ENCODE measurements at regions not wholly inside any gene's neighbourhood (a gene's known extent, or its start where the extent isn't known, plus 50 kb on each side); places are given as distances from the start of the nearest gene placed in this dataset.
"Not testable (repeated sequence)": the region's sequence is repeated elsewhere in the genome, so short reads cannot be mapped to it uniquely, and the experiment has no call there.

DNA sequence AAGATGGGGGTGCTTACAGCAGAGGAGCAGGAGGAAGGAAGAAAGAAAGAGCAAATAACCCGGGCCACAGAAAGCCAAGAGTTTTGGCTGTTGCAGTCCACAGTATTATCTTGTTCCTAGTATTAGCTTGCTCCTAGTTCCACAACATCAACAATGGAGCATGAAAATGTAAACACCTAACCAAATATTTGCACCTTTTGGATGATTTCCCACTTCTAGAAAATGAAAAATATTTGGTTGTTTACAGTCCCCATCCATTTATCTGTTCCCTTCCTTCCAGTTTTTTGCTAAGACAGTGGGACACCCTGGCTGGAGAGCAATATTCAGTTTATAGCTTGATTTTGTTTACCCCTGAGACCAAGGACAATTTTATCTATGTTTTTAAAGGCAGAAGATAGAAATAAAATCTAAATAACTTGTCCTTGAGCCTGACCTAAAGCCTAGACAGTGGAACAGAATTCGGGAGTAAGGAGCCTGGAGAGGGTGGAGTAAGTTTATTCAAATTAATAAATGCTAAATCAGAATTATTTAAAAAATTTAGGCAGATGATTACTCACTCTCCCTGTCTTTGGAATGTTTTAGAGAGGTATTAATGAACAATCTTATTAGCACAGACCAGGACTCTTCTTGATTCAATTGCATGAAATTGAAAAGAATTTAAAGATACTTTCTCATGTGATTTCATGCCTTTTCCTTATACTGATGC, 51.6 kb downstream of the RESF1 start:
- DNase-seq = no peak

DNA sequence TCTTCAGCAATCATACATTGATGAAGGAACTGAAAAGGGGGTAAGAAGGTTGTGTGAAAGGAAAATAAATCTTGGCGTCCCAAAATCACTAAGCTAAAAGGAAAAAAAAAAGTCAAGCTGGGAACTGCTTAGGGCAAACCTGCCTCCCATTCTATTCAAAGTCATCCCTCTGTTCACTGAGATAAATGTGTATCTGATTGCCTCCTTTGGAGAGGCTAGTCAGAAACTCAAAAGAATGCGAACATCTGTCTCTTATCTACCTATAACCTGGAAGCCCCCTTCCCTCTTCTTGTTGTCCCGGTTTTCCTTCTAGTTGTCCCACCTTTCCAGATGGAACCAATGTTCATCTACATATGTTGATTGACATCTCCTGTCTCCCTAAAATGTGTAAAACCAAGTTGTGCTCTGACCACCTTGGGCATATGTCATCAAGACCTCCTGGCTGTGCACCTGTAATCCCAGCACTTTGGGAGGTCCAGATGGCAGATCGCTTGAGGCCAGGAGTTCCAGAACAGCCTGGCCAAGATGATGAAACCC, 53.1 kb downstream of the RESF1 start:
- no peak for DNase-seq

DNA sequence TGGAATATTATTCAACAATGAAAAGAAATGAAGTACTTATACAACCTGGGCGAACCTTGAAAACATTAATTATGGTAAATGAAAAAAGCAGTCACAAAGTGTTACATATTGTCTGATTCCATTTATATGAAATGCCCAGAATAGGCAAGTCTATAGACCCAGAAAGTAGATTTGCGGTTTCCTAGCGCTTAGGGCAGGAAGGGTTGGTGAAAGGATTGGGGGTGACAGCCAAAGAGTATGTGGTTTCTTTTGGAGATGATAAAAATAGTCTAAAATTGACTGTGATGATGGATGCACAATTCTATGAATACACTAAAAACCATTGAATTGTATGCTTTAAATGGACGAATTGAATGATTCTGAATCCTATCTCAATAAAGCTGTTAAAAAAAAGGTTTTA, 55.8 kb downstream of the RESF1 start:
- DNase-seq = no peak

DNA sequence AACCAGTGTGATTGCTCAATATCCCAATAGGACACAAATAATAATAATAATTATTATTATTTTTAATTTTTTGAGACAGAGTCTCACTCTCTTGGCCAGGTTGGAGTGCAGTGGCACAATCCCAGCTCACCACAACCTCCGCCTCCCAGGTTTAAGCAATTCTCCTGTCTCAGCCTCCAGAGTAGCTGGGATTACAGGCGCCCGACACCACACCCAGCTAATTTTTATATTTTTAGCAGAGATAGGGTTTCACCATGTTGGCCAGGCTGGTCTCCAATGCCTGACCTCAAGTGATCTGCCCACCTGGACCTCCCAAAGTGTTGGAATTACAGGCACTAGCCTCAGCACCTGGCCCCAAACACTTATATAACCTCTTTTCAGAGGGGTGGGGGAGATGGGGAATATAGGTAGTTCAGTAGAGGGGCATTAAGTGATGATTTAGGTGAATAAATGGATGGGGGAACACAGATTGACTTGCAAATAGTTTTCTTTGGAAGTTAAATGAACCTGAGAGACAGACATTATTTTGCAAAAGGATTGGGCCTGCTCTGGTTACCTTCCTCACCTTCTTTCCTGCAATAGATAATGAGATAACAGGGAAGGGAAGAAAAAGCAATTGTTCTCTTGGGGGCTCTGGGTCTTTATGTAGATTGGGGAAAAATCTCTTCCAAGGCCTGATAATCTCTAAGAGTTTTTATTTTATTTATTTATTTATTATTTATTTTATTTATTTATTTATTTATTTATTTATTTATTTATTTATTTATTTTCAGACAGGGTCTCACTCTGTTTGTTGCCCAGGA, 57.7 kb downstream of the RESF1 start:
- DNase-seq = no peak

DNA sequence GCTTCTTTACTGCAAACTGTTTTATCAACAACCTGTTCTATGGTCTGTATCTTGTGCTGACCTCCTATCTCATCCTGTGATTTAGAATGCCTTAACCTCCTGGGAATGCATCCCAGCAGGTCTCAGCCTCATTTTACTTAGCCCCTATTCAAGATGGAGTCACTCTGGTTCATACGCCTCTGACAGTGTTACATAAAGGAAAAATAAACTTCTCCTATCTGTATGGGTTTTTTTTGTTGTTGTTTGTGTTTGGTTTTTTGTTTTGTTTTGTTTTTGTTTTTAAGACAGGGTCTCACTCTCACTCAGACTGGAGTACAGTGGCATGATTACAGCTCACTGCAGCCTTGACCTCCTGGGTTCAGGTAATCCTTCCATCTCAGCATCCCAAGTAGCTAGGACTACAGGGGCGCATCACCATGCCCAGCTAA, 62.1 kb downstream of the RESF1 start:
- no peak for DNase-seq

DNA sequence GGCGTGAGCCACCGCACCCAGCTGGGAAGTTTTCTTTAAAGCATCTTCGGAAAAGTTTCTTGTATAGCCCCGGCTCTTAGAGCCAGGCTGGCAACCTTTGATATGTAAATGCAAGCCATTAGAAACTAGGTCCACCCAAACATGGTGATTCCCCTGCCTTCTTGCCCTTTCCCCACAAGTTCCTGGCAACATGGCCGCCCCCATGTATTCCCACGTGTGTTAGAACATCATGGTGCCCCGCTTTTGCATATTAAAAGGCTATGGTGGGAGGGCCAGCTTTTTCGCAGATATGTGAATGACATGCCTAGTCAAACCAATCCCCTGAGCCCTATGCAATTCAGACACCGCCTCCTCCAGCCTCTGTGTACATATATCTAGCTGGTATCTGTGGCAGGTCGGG, 63.2 kb downstream of the RESF1 start:
- not testable (repeated sequence) for DNase-seq

DNA sequence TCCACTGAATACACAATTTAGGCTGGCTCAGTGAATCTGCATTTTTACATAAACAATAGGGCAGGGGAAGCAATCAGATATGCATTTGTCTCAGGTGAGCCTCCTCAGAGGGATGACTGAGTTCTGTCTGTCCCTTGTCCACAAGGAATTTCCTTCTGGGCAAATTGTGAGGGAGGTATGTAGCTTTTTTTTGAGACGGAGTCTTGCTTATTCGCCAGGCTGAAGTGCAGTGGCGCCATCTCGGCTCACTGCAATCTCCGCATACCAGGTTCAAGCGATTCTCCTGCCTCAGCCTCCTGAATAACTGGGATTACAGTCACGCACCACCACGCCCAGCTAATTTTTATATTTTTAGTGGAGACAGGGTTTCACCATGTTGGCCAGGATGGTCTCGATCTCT, 64.6 kb downstream of the RESF1 start:
- not testable (repeated sequence) for DNase-seq

DNA sequence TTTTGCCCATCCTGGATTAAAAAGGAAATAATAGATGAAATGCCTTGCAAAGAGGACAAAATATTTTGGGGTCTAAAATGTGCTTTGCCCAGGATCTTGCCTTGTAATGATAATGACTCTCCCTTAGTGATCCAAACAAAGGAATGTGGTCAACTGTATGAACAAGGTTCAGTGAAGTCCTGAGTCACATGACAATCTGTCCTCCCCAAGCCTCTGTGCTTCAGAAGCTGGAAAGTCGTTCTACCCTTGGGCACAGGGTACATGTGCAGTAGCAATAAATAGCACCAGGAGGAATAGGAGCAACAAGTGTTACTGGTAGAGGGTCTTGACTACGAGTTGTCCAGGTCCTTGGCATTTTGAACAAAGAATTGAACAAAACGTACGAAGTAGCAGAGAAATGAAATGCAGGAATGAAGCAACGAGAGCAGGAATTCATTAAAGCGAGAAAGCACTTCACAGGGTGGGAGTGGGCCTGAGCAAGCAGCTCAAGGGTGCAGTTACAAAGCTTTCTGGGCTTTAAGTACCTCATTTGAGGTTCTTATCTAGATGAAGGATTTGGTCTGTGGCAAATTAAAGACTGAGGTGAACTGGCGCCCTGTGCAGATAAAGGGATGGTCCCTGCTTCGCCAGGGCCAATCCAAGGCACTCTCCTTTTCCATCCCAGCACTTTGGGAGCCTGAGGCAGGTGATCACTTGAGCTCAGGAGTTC, 65.8 kb downstream of the RESF1 start:
- DNase-seq = no peak

DNA sequence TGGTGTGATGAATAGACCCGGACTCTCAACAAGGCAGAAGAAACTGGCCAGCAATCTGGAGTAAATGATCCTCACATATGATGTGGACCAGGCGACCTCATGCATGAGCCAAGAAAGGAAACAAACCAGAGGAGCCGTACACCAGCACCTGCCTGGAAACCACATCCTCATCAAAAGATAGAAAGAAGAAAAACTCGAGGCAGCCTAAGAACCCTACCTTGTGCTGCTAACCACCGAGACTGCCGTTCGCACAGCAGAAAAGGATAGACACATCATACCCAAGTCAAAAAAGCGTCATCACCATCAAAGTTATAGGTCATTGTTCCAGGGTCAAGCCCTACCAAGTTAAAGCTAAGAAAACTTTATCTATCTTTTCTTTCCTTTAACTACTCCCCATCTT, 66.7 kb downstream of the RESF1 start:
- DNase-seq = no peak

DNA sequence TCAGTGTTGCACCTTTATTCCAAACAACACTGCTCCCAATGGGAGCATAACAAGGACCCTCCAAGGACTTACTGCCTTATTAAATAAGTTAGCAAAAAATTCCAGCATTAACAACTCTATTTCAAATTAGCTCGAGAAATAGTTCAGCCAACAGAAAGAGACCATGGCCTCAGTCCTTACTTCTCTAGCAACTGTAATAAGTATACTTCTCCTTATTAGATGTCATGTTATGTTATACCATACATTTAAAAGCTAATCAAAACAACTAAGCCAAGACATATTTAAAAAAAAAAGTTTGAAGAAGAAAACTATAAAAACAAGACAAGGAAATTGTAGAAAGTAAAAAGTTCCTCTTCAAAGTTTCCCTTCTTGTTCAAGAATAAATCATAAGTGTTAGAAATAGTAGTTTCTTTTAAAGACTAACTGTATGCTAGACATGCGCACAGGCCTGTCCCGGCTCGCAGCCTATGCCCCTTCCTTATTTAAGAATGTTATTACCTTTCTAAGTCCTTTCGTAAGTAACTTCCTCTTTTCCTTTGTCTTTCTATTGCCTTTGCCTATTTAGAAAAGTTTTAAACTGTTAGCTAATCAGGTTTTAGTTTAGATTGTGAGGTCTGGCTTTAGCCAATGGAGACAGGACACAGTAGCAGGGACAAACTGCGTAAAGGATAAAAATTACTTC, 68.6 kb downstream of the RESF1 start:
- DNase-seq = no peak

DNA sequence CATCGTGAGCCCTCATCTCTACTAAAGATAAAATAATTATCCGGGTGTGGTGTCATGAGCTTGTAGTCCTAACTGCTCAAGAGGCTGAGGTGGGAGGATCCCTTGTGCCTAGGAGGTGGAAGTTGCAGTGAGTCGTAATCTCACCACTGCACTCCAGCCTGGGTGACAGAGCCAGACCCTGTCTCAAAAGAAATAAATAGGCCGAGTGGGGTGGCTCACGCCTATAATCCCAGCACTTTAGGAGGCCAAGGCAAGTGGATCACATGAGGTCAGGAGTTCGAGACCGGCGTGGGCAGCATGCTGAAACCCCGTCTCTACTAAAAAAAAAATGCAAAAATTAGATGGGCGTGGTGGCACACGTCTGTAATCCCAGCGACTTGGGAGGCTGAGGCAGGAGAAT, 70.9 kb downstream of the RESF1 start:
- DNase-seq = no peak

DNA sequence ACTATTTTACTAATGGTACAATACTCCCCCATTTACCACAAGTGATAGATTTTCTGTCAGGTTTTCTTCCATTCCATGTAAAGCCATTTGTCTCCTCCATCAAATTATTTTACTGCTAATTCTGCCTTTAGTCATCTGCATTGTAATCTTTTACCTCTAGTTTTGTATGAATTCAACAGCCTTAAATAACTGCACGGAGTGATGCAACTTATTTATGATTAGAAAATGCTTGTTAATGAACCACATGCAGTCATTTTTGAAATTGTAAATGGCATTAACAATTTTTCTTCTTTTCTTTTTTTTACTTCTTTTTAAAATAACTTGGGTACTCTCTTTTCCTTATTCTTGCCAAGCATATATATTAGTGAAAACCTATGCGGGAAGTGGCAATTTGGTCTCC, 71.5 kb downstream of the RESF1 start:
- no peak for DNase-seq

DNA sequence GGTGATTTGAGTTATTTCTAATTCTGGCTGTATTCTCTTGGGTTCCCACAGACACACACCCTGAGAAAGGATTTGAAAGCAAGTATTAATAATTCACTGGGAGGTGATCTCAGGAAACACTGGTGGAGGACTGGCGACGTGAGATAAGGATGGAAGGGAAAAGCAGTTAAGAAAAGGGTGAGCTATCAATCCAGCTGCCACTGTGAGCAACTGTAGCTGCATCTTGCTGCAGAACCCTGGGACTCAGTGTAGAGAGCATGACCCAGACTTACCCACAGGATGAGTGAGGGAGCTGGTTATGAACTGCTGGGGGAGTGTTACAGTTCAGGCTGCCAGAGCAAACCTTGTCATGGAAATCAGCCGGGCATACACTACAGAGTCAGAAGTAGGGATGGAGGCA, 71.9 kb downstream of the RESF1 start:
- DNase-seq = no peak

DNA sequence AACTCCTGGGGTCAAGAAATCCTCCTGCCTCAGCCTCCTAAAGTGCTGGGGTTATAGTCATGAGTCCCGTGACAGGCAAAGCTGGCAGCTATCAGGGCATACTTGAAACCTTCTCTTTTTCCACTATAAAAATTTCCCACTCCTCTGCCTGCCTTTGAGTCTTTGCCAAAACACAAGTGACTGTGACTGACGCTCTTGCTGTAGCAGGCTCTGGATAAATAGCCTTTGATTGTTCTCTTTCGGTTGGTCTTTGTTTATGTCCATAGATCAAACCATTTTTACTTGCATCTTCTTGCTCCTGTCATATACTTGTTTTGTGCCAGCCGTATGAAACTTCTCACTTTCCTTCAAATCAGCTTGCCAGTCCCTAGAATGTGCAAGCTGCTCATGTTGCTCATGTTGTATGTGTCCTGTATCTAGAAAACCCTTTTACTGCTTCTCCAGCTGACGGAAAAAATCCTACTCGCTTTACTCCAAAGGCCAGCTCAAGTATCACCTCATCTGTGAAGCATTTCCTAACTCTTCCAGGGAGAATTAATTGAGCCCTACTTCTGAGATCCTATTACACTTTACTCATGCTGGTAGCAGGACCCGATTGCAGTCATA, 73.1 kb downstream of the RESF1 start:
- peak; percentile 3 for DNase-seq

DNA sequence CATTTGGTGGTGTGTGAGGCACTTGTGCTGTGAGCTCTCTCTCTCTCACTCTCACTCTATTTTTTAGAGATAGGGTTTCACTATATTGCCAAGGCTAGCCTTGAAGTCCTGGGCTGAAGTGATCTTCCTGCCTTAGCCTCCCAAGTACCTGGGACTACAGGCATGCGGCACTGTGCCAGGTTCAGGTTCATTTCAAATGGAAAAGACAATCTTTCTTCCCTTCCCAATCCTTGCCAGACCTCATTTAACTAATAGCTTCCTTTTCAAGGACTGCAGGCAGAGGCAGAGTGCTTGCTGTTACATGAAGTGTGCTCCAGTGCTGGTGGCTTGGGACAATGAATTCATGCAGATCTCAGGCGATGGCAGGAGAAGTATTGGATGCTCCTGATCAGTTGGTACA, 73.2 kb upstream of the BICD1 start:
- DNase-seq = no peak

DNA sequence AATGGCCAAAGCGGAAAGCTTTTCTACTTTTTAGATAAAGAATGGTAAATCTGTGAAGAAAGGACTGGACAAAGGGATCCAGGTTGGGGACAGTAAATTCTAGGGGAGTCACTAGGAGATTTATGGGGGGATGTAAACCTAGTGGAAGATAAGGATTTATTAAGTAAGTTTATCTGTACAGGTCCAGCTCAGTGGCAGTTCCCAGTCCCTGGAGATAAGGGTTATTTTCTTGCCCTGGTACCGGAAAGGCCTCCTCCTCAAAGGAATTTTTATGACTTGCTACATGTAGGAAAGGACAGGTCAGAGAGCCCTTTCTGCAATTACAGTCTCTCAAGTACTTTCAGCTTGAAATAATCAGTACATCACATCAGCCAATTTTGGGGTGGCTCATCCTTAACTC, 72.6 kb upstream of the BICD1 start:
- no peak for DNase-seq

DNA sequence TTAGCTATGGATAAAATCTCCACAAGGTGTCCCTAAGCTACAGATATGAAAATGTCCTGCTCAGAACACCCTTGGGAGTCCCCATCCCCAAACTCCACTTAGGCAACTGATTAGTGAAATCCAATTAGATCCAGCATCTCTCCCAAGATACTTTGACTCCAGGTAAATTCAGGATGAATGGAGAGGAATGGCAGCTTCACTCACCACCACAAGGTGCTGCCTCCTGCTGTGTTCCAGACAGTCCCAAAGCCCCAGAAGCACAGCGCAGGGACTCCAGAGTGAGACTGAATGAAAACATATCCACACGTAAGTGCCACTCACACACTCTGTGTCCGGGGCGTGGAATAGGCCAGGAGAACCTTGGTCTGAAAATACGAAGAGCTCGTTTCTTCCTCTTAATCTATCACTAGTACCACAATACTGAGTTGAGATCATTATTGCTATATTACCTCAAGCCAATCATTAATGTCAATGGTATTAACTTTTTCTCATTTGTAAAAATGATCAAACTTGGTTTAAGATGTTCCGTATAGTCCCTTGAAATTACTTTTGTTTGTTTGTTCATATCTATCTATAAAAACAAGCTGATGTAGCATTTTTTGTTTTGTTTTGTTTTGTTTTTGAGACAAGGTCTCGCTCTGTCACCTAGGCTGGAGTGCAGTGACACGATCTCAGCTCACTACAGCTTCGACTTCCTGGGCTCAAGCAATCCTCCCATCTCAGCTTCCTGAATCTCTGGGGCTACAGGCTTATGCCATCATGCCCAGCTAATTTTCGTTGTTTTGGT, 70.0 kb upstream of the BICD1 start:
- DNase-seq = no peak

DNA sequence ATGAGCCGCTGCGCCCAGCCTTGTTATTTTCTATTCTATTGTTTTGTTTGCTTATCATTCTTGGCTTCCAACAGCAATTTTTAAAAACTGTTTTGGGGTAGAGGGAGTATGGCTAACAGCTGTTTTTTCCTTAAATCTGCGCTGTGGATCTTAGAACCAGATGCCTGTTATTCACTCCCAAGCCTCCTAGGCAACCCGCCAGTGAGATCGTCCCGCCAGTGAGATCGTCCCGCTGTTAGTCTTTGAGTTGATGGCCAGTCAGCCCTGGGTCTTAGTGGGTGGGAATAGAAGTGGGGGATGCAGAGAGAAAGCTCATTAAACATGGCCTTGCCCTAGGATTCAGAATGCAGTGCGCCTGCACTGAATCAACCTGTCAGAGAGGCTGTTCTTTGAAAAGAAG, 67.3 kb upstream of the BICD1 start:
- no peak for DNase-seq

DNA sequence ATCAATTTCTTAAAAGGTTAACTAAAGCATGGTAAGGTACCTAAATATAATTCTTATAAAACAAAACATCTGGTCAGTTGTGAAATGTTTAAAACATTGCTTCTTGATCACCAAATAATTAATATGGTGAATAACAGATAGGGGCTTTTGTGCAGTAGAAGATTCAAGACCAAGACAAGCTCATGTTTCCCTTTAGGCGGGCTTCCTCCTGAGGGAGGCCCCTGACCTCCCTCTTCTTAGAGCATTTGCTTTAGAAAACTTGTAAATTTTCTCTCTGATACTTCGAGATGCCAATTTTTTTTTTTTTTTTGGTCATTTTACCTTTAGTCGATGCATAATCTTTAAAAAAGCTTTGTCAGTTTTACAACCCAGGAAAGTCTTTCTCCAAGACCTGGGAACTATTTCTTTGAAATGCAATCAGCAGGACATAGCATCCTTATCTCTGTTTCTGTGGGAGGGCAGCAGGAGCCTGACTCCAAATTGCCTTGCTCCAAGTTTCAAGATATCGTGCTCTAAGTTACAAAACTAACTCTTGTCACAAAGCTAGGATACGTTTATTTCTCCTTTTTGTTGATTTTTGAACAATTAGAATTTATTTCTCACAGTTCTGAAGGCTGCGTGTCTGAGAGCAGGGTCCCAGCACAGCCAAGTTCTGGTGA, 66.6 kb upstream of the BICD1 start:
- DNase-seq = no peak

DNA sequence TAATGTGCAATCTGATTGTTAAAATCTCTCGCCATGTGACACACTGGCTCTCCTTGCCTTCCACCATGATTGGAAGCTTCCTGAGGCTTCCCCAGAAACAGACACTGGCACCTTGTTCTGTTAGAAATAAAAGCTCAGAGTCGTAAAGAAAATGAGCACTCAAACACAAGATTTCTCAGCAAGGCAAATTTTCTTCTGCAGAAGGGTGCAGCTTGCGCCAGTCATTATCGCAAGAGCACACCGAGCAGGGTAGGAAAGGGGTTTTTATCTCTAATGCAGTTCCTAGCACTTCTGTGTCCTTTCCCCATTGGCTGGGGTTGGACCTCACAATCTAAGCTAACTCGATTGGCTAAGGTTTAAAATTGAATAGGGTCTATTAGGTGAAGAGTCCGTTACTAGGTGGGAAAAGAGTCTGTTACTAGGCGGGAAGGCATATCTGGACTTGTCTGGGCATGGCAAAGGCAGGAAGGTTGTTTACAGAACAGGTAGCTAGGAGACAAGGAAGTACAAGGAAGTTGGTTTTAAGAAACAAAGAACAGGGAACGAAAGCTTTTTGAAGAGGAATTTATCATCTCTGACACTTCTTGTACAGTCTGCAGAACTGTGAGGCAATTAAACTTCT, 62.6 kb upstream of the BICD1 start:
- DNase-seq = no peak
